ENCODE measurements at regions not wholly inside any gene's neighbourhood (a gene's known extent, or its start where the extent isn't known, plus 50 kb on each side); places are given as distances from the start of the nearest gene placed in this dataset.
"Not testable (repeated sequence)": the region's sequence is repeated elsewhere in the genome, so short reads cannot be mapped to it uniquely, and the experiment has no call there.

DNA sequence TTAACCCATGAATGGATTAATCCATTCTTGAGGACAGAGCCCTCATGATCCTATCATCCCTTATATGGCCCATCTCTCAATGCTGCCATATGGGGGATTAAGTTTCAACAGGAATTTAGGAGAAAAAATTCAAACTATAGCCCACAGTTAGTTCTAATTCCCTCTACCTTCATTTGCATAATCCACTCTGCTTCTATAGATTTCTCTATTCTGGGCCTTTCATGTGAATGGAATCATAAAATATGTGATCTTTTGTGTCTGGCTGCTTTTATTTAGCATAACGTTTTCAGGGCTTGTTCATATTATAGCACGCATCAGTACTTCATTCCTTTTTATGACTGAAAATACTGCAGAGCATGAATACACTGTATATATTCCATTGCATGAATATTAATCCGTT lies 55.4 kb downstream of the CTSL start:
- ChIA-PET CTCF (no interaction called here), POLR2A (no interaction called here)

DNA sequence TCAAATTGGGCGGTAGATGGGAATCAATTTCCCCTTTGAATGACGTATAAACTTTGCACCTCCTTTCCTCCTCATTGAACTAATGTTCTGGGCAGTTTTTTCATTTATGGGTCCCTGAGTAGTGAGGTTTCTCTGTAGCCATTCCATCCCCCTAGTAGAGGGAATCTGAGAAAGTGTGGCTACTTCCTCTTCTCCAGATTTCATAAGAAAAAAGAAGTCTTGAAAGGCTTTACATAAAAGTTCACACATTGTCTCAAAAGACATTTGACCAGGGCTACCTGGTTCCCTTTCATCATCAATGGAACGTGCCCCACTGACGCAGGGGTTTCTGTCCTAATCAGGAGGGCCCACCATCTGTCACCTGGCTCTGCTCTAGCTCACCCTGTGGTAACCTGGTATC lies 57.3 kb downstream of the CTSL start:
- ChIA-PET POLR2A (no interaction called here), CTCF (no interaction called here)

DNA sequence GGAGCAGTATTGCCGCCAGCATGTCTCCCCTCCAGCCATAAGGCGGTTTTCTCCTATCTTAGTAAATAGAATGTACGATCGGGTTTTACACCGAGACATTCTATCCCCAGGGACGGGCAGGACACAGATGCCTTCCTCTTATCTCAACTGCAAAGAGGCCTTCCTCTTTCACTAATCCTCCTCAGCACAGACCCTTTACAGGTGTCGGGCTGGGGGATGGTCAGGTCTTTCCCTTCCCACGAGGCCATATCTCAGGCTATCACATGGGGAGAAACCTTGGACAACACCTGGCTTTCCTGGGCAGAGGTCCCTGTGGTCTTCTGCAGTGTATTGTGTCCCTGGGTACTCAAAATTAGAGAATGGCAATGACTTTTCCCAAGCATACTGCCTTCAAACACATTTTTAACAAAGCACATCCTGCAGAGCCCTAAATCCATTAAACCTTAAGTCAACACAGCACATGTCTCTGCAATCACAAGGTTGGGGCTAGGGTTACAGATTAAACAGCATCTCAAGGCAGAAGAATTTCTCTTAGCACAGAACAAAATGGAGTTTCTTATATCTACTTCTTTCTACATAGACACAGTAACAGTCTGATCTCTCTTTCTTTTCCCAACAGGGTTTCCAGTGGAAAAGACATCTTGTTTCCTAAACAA lies 59.5 kb downstream of the CTSL start:
- POLR2A ChIA-PET, CTCF ChIA-PET: not testable (repeated sequence)

DNA sequence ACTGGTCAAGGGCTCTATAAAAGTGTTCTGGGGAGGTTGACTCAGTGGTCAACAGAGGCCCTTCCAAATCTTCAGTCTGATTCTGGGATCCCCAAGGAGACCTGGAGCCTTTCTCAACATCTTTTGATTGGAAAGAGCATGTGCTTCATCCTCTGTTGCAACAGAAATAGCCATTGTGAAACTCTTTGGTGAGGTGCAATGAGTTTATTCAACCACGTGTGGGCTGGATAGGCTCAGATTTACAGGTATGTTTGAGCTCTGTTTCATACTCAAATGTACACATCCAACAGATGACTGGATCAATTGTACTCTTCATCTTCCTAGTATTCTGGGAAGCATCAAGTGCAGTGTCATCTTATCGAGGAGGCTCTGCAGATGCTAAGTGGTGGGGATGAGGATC lies 60.5 kb downstream of the CTSL start:
- CTCF ChIA-PET, result no interaction called here

DNA sequence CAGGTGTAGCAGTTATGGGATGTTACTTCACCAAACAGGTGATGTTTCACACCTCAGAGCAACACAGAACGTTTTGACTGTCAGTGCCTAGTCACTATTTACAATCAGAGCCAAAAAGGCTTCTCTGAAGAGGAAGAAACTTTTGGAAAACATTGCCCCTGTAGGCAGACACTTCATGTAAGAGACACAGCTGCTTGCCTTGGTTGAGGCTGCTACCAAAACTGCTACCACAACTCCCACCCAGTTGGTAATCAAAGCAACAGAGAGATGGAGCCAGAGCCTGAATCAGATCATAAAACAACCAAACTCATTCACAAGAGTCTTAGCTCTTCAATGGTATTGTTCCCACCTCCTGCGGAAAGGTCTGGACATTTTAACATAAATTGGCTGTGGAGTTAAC lies 61.0 kb downstream of the CTSL start:
- ChIA-PET POLR2A (no interaction called here), CTCF (no interaction called here)

More for the DNA sequence above, 60.5 kb downstream of the CTSL start:
- POLR2A ChIA-PET, result no interaction called here

DNA sequence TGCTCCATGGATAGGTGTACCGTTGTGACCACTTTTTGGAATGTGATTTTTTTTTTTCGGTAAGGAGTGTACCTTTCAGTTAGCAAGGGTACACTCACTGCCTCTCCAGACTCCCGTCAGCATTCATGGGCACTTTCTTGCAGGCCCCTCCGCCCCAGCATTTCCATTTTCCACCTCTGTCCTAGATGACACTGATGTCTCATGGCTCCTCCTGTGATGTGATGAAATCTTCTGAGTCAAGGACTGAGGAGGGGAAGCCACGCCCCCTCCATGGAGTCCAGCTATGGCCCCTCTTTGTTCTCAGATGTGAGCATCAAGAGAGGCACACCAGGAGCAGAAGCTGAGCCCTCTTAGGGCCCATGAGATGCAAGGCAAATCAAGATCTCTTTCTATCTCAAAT lies 61.8 kb downstream of the CTSL start:
- CTCF ChIA-PET, result no interaction called here
- POLR2A ChIA-PET, result no interaction called here

DNA sequence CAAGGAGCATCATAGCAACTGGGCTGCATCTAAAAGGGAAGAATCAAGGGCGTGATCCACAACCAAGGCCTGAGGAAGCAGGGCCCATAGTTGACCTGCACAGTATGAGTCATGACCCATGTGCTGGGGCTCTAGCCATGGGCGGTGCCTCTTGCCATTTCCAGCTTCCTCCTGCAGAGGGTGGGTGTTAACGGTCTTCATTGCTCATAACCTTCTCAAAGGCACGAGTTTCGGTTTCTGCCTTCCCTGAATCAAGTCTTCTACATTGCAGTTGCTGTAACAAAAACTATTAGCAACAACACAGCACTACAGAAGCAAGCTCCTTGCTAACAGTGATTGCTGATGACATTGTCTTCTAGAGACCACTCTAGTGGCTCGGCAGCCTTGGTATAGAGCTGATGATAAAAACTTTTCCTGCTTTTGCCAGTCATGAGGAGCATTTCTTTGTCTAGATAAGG lies 66.9 kb downstream of the CTSL start:
- POLR2A ChIA-PET, result interaction anchor here (1.6 kb wide), 1 partner anchor 20 kb away, joined by 7 read pairs; no protein-coding TSS in a partner anchor

DNA sequence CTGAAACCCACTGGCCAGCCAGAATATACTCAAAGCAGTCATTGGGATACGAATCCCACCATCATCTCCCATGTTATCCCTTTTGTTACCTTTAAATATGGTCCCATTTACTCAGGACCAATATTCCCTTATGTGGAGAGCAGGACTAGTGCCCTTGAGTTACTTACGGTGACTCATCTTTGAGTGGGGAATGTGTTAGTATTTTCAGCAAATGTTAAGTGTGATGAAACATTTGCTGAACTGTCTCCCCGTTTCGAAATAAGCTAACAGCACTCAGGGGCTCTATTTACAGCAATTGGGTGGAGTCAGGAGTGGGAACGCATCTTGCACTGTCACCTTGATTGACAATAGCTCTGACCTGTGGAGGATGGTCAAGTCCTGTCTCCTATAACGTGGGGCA lies 67.4 kb downstream of the CTSL start:
- POLR2A ChIA-PET, result interaction anchor here (1.6 kb wide), 1 partner anchor 19 kb away, joined by 7 read pairs; no protein-coding TSS in a partner anchor
- CTCF ChIA-PET, result no interaction called here

More for the DNA sequence above, 66.9 kb downstream of the CTSL start:
- CTCF ChIA-PET, result no interaction called here

DNA sequence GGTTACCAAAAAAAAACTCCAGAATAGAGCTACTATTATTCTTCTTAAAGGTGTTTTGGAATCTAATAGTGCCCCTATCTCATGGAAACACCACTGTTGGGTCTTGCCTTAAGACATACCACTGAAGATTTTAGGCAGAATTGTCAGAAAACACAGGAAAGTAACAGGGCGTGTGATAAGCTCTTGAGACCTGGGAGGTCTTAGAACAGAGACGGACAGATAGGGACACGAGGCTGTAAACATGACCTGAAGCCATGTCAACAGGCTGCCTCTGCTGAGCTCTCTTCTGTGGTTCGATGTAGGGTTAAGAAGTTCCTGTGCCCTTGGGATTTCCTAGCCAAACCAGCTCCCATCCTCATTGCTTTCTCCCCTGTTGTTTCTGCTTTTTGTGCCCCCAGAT lies 69.3 kb downstream of the CTSL start:
- CTCF ChIA-PET, result no interaction called here
- POLR2A ChIA-PET, result no interaction called here

DNA sequence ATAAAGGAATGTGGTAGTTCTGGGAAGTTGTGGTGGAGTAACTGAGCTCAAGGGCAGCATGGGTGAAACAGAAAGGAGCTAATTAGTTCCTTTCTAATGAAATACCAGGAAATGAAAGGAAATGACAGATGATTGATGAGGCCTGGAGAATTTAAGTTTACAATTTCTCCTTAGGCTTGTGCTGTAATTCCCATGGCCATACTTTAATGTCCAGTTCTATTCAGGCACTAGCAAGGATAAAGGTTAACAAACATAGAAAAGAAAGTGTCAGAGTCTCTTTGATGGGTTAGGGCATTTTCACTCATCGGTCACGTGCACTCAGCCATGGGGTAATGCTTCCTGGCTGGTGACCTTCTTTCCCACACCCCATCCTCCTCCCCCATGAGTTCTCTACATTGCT lies 70.3 kb downstream of the CTSL start:
- POLR2A ChIA-PET, result no interaction called here
- CTCF ChIA-PET, result no interaction called here

DNA sequence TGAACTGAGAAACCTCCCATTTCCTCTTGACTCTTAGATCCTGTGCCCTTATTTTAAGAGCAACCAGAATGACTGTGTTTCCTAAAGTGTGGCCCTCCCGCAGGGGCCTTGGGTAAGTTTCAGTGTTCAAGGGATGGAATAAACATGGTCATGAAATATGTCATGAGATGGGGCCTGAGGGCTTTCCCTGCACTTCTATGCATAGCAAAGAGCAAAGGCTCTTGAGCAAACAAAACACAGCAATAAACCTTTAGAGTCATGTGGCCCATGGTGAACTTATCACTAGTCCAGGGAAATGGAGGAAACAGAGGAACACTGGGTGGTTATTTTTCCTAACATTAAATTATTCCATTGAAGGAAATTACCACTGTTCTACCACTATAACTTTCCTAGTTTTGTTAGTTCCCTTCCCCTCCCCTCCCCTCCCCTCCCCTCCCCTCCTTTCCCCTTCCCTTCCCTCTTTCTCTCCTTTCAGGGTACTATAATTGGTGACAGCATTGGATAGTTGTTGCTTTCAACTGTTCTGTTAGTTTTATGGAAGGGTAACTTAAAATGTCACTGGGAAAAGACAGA lies 72.4 kb downstream of the CTSL start:
- CTCF ChIA-PET, result no interaction called here
- POLR2A ChIA-PET, result no interaction called here

DNA sequence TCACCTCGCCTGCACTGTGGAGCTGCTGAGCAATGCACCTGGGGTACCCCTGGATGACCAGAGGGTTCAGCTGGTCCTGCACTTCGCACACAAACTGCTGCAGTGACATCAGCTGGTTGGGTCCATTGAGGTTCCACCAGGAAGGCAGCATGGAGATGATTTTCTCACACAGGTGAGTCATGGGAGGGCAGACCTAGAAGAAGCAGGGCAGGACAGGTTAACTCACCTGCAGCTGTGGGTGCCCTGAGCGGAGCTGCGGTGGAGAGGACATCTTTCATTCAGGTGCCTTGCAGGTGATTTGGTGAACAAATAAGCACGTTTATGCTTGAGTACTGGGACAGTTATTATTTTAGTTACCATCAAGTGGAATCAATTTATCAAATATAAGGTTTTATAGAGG lies 73.6 kb downstream of the CTSL start:
- POLR2A ChIA-PET, result no interaction called here
- CTCF ChIA-PET, result no interaction called here

DNA sequence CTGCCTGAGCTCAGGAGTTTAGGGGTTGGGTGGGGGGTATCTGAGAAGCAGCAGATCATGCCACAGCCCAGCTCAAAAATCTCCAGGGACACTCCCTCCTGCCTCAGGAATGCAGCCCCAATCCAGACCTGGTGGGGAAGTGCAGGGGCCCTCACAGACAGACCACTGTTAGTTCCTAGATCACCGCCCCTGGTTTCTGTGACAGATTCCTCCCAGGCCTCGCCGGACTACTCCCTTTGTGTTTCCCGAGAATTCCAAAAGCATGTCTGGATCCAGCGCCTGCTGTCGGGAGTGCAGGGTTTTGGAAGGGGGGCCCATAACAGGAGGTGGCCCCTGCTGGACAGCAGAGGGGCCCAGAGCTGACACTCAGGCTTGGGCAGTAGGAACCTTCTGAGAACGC lies 74.5 kb downstream of the CTSL start:
- POLR2A ChIA-PET, result no interaction called here
- CTCF ChIA-PET, result no interaction called here

DNA sequence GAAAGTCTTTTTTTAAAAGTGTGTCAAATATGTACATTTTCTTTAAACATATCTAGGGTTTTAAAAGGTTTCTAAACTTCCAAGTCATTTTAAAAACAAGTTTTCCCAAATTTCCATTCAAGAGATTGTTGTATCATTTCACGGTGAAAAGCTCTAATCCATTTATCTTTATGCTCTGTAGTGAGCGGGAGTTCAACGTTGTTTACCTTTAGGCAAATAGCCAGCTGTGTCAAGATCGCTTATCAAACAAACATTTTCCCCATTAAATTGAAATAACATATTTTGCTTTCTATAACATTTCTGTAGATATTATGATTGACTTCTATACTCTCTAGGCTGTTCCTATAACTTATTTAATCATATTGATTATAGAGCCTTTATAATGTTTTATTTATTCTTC lies 75.1 kb downstream of the CTSL start:
- ChIA-PET CTCF (no interaction called here), POLR2A (no interaction called here)

DNA sequence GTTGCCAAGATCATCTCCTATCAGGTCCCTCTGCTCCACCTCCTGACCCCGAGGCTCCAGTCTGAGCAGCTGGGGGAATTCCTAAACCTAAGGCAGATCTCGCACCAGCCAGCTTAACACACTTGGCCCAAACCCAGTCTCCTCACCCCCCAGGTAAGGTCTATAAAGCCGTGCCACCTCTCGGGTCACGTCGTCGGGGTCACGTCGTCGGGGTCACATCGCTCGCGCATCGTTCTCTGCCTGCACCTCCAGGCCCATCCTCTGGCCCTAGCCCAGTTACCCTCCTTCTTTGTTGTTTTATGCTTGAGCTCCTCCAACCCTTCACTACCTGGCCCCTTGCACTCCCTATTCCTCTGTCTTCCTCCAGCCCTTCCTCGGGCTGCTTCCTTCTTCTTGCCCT lies 77.2 kb downstream of the CTSL start:
- ChIA-PET CTCF (no interaction called here), POLR2A (no interaction called here)

DNA sequence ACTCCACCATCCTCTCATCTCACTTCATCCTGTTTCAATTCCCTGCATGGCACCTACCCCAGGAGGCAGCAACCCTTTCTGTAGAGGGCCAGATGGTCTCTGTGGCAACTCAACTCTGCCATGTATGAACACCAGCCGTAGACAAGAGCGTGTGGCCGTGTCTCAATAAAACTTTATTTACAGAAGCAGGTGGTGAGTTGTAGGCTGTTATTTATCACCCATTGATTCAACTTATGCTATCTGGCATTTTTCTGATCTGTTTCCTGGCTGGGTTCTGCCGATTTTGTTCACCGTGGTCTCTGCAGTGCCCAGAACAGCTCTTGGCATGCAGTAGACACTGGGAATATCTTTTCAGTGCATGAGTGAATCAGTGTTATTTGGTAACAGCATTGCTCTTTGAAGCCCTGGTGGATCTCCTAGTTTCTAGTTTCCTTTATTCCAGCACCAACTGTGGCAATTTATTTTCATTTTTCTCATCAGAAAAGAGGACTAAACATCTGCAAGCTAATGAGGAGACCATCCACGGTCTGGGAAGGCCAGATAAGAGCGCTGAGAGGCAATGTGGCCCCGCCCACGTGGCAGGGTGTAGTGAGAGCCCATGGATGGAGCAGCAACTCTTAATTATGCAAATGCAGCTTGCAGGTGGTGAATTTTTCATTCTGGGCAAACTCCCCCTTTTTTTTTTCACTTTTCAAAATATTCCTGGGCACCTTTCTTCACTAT lies 77.9 kb downstream of the CTSL start:
- ChIA-PET POLR2A (no interaction called here), CTCF (no interaction called here)

DNA sequence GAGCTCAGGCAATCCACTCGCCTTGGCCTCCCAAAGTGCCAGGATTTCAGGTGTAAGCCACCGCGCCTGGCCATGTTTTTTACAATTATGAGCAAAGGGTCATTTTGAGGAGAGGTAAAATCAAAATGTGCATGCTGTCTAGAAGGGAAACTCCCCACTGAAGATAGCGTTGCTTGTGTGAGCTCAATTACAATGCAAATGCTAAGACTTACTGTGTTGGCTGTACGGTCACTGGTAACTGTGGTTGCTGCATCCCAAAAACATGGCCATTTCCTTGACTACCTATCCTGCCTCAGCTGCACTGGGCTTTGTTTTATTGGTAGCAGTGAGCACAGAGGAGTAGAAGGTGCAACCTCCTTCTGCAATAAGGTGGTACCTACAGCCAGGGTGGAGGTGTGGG lies 77.4 kb upstream of the SPATA31E1 start:
- ChIA-PET CTCF (no interaction called here), POLR2A (interaction anchor here (0.7 kb wide), 1 partner anchor 658 kb away, joined by 3 read pairs; no protein-coding TSS in a partner anchor)

DNA sequence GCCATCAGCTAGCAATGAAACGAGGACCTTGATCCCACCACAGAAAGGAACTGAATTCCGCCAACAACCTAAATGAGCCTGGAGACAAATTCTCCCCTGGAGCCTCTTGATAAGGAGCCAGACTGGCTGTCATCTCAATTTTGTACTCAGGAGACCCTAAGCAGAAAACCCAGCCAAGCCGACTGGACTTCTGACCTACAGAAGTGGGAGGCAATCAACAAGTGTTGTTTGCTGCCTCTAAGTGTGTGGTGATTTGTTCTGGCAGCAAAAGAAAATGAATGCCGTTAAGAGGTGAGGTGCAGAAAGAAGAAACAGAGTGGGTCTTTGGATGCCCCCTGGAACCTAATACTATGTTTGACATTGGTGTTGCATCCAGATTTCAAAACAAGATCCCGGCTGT lies 72.7 kb upstream of the SPATA31E1 start:
- ChIA-PET CTCF (no interaction called here), POLR2A (no interaction called here)

DNA sequence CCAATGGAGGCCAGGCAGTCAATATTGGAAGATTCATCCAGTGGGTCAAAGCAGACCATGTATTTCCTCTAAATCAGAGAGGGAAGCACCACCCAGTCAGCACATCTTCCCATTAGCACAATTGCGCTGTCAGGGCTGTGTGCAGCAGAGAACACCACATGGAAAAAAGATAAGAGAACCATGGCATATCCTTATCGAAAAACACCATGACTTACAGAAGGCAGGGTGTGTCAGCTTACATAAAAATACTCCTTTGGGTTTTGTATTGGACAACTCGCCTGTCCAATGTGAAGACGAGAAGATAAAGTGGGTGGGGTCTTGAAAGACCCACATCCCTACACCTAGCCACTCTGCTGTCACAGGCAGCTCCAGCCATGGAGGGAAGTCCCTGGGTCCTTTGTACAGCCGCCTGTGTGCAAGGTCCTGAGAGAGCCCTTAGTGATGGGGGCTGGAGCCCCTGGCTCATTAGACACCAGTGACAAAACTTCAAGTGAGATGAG lies 71.9 kb upstream of the SPATA31E1 start:
- CTCF ChIA-PET, result no interaction called here

DNA sequence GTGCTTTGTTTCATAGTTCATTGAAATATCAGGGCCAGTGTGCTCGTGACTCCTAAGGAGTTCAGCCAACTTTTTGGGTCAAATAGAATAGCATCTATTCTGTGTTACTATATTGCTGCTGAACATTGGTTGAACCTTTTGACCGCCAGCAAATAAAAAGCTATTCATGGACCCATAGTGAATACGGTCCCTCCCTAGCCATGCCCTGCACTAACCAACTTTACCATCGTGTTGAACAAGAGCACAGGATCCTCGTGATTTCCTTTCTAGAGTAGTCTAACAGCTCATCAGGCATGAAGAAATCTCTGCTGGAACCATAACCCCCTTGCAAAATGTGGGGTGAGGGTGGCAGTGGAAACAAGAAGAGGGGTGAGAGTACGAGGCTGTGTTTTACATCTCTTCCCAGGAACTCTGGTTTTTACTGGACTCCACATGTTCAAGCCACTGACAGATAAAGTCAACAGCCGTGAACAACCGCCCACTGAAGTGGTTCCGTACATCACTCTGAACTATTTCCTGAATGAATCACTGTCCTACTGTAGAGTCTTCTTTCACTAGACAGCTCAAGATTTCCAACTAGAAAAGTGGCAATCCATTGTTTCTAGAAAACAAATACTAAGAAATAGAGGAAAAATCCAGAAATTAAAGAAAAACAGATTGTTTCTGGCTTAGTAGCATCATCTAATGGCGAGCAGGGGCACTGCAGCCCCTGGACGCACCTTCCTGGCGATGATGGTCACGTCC lies 70.1 kb upstream of the SPATA31E1 start:
- ChIA-PET POLR2A (interaction anchor here (1.7 kb wide), 1 partner anchor 19 kb away, joined by 7 read pairs; no protein-coding TSS in a partner anchor), CTCF (interaction anchor here (1.2 kb wide), 1 partner anchor 11 kb away, joined by 4 read pairs; no protein-coding TSS in a partner anchor)

More for the DNA sequence above, 71.9 kb upstream of the SPATA31E1 start:
- POLR2A ChIA-PET, result no interaction called here

DNA sequence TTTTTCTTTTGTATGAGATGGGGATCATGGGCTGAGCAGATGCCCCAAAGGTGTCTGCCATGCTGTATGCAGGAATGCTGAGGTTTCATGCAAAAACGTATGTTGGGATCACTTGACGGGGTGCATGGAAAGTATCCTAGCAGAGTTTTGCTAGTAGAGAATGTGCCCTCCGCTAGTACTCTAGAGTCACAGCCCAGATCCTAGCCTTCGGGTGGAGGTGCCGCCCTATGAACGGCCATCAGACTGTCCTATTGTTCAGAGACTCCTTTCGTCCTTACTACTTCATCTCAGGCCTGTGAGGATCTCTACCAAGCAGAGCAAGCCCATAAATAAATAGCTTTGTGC lies 69.6 kb upstream of the SPATA31E1 start:
- ChIA-PET CTCF (no interaction called here), POLR2A (interaction anchor here (1.7 kb wide), 1 partner anchor 20 kb away, joined by 7 read pairs; no protein-coding TSS in a partner anchor)

Measured in activated CD8-positive, alpha-beta memory T cell treated with anti-CD3 and anti-CD28 coated beads for 36 hours (primary cell).